ENCODE measurements at regions not wholly inside any gene's neighbourhood (a gene's known extent, or its start where the extent isn't known, plus 50 kb on each side); places are given as distances from the start of the nearest gene placed in this dataset.

GRCh38 chr7:94160719-94161435, 156.7 kb upstream of the BET1 start:
- H3K36me3 ChIP-seq (ENCODE audit: control insufficient read depth, insufficient read depth, low read length), result no peaks in the 10 kb centered on the region
- DNase-seq, result no peak
- H3K4me1 ChIP-seq (ENCODE audit: control insufficient read depth, insufficient read depth, low read length, poor library complexity, severe bottlenecking), result no peaks in the 10 kb centered on the region
- no peak overlapping the region for H3K4me3 ChIP-seq (ENCODE audit: insufficient read depth, low read depth, low read length, poor library complexity, severe bottlenecking)
- no peaks in the 10 kb centered on the region for H3K27me3 ChIP-seq (replicated peaks; ENCODE audit: control insufficient read depth, insufficient read depth, low read length, poor library complexity, severe bottlenecking)
- H3K9me3 ChIP-seq (ENCODE audit: control insufficient read depth, low read length), result no peaks in the 10 kb centered on the region
- no peak overlapping the region for H3K27ac ChIP-seq (ENCODE audit: insufficient read depth, low read length, poor library complexity, severe bottlenecking)

GRCh38 chr7:94161476-94161875, 157.3 kb upstream of the BET1 start:
- Histone ChIP-seq H3K4me3 (ENCODE audit: insufficient read depth, low read depth, low read length, poor library complexity, severe bottlenecking) (no peak overlapping the region), H3K27me3 (replicated peaks; ENCODE audit: control insufficient read depth, insufficient read depth, low read length, poor library complexity, severe bottlenecking) (no peaks in the 10 kb centered on the region), H3K4me1 (ENCODE audit: control insufficient read depth, insufficient read depth, low read length, poor library complexity, severe bottlenecking) (no peaks in the 10 kb centered on the region), H3K36me3 (ENCODE audit: control insufficient read depth, insufficient read depth, low read length) (no peaks in the 10 kb centered on the region), H3K9me3 (ENCODE audit: control insufficient read depth, low read length) (no peaks in the 10 kb centered on the region), H3K27ac (ENCODE audit: insufficient read depth, low read length, poor library complexity, severe bottlenecking) (no peak overlapping the region)
- DNase-seq, result no peak

- Histone ChIP-seq H3K27me3 (replicated peaks; ENCODE audit: control insufficient read depth, insufficient read depth, low read length, poor library complexity, severe bottlenecking) (no peaks in the 10 kb centered on the region), H3K4me1 (ENCODE audit: control insufficient read depth, insufficient read depth, low read length, poor library complexity, severe bottlenecking) (no peaks in the 10 kb centered on the region), H3K9me3 (ENCODE audit: control insufficient read depth, low read length) (no peaks in the 10 kb centered on the region), H3K36me3 (ENCODE audit: control insufficient read depth, insufficient read depth, low read length) (no peaks in the 10 kb centered on the region), H3K4me3 (ENCODE audit: insufficient read depth, low read depth, low read length, poor library complexity, severe bottlenecking) (no peak overlapping the region), H3K27ac (ENCODE audit: insufficient read depth, low read length, poor library complexity, severe bottlenecking) (no peak overlapping the region)
- no peak for DNase-seq
These were observed 165.5 kb upstream of the BET1 start for GRCh38 chr7:94169682-94170081.

- H3K4me3 ChIP-seq (ENCODE audit: insufficient read depth, low read depth, low read length, poor library complexity, severe bottlenecking), result no peak overlapping the region
- no peak overlapping the region for H3K27ac ChIP-seq (ENCODE audit: insufficient read depth, low read length, poor library complexity, severe bottlenecking)
- no peaks in the 10 kb centered on the region for H3K9me3 ChIP-seq (ENCODE audit: control insufficient read depth, low read length)
- no peaks in the 10 kb centered on the region for H3K27me3 ChIP-seq (replicated peaks; ENCODE audit: control insufficient read depth, insufficient read depth, low read length, poor library complexity, severe bottlenecking)
- DNase-seq, result no peak
- no peaks in the 10 kb centered on the region for H3K36me3 ChIP-seq (ENCODE audit: control insufficient read depth, insufficient read depth, low read length)
- no peaks in the 10 kb centered on the region for H3K4me1 ChIP-seq (ENCODE audit: control insufficient read depth, insufficient read depth, low read length, poor library complexity, severe bottlenecking)
These were observed 166.7 kb upstream of the BET1 start for GRCh38 chr7:94170836-94171235.

GRCh38 chr7:94173436-94173835, 169.3 kb upstream of the BET1 start:
- H3K27me3 ChIP-seq (replicated peaks; ENCODE audit: control insufficient read depth, insufficient read depth, low read length, poor library complexity, severe bottlenecking), result no peaks in the 10 kb centered on the region
- no peaks in the 10 kb centered on the region for H3K4me1 ChIP-seq (ENCODE audit: control insufficient read depth, insufficient read depth, low read length, poor library complexity, severe bottlenecking)
- DNase-seq, result no peak
- H3K27ac ChIP-seq (ENCODE audit: insufficient read depth, low read length, poor library complexity, severe bottlenecking), result no peak overlapping the region
- no peak overlapping the region for H3K4me3 ChIP-seq (ENCODE audit: insufficient read depth, low read depth, low read length, poor library complexity, severe bottlenecking)
- no peaks in the 10 kb centered on the region for H3K9me3 ChIP-seq (ENCODE audit: control insufficient read depth, low read length)
- H3K36me3 ChIP-seq (ENCODE audit: control insufficient read depth, insufficient read depth, low read length), result no peaks in the 10 kb centered on the region

GRCh38 chr7:94174375-94174774, 170.2 kb upstream of the BET1 start:
- DNase-seq, result no peak
- Histone ChIP-seq H3K36me3 (ENCODE audit: control insufficient read depth, insufficient read depth, low read length) (no peaks in the 10 kb centered on the region), H3K27ac (ENCODE audit: insufficient read depth, low read length, poor library complexity, severe bottlenecking) (no peak overlapping the region), H3K9me3 (ENCODE audit: control insufficient read depth, low read length) (no peaks in the 10 kb centered on the region), H3K4me3 (ENCODE audit: insufficient read depth, low read depth, low read length, poor library complexity, severe bottlenecking) (no peak overlapping the region), H3K27me3 (replicated peaks; ENCODE audit: control insufficient read depth, insufficient read depth, low read length, poor library complexity, severe bottlenecking) (no peaks in the 10 kb centered on the region), H3K4me1 (ENCODE audit: control insufficient read depth, insufficient read depth, low read length, poor library complexity, severe bottlenecking) (no peaks in the 10 kb centered on the region)

GRCh38 chr7:94174956-94175355, 170.8 kb upstream of the BET1 start:
- Histone ChIP-seq H3K4me3 (ENCODE audit: insufficient read depth, low read depth, low read length, poor library complexity, severe bottlenecking) (no peak overlapping the region), H3K36me3 (ENCODE audit: control insufficient read depth, insufficient read depth, low read length) (no peaks in the 10 kb centered on the region), H3K27ac (ENCODE audit: insufficient read depth, low read length, poor library complexity, severe bottlenecking) (no peak overlapping the region), H3K27me3 (replicated peaks; ENCODE audit: control insufficient read depth, insufficient read depth, low read length, poor library complexity, severe bottlenecking) (no peaks in the 10 kb centered on the region), H3K4me1 (ENCODE audit: control insufficient read depth, insufficient read depth, low read length, poor library complexity, severe bottlenecking) (no peaks in the 10 kb centered on the region), H3K9me3 (ENCODE audit: control insufficient read depth, low read length) (no peaks in the 10 kb centered on the region)
- no peak for DNase-seq

- H3K36me3 ChIP-seq (ENCODE audit: control insufficient read depth, insufficient read depth, low read length), result no peaks in the 10 kb centered on the region
- DNase-seq, result no peak
- no peaks in the 10 kb centered on the region for H3K27me3 ChIP-seq (replicated peaks; ENCODE audit: control insufficient read depth, insufficient read depth, low read length, poor library complexity, severe bottlenecking)
- no peak overlapping the region for H3K27ac ChIP-seq (ENCODE audit: insufficient read depth, low read length, poor library complexity, severe bottlenecking)
- no peaks in the 10 kb centered on the region for H3K4me1 ChIP-seq (ENCODE audit: control insufficient read depth, insufficient read depth, low read length, poor library complexity, severe bottlenecking)
- no peak overlapping the region for H3K4me3 ChIP-seq (ENCODE audit: insufficient read depth, low read depth, low read length, poor library complexity, severe bottlenecking)
- no peaks in the 10 kb centered on the region for H3K9me3 ChIP-seq (ENCODE audit: control insufficient read depth, low read length)
These were observed 172.6 kb upstream of the BET1 start for GRCh38 chr7:94176694-94177200.

GRCh38 chr7:94177441-94177840, 173.3 kb upstream of the BET1 start:
- Histone ChIP-seq H3K9me3 (ENCODE audit: control insufficient read depth, low read length) (no peaks in the 10 kb centered on the region), H3K36me3 (ENCODE audit: control insufficient read depth, insufficient read depth, low read length) (no peaks in the 10 kb centered on the region), H3K27ac (ENCODE audit: insufficient read depth, low read length, poor library complexity, severe bottlenecking) (no peak overlapping the region), H3K4me1 (ENCODE audit: control insufficient read depth, insufficient read depth, low read length, poor library complexity, severe bottlenecking) (no peaks in the 10 kb centered on the region), H3K4me3 (ENCODE audit: insufficient read depth, low read depth, low read length, poor library complexity, severe bottlenecking) (no peak overlapping the region), H3K27me3 (replicated peaks; ENCODE audit: control insufficient read depth, insufficient read depth, low read length, poor library complexity, severe bottlenecking) (no peaks in the 10 kb centered on the region)
- DNase-seq, result no peak

- H3K4me1 ChIP-seq (ENCODE audit: control insufficient read depth, insufficient read depth, low read length, poor library complexity, severe bottlenecking), result no peaks in the 10 kb centered on the region
- H3K36me3 ChIP-seq (ENCODE audit: control insufficient read depth, insufficient read depth, low read length), result no peaks in the 10 kb centered on the region
- H3K4me3 ChIP-seq (ENCODE audit: insufficient read depth, low read depth, low read length, poor library complexity, severe bottlenecking), result no peak overlapping the region
- H3K27me3 ChIP-seq (replicated peaks; ENCODE audit: control insufficient read depth, insufficient read depth, low read length, poor library complexity, severe bottlenecking), result no peaks in the 10 kb centered on the region
- no peak for DNase-seq
- H3K27ac ChIP-seq (ENCODE audit: insufficient read depth, low read length, poor library complexity, severe bottlenecking), result no peak overlapping the region
- no peaks in the 10 kb centered on the region for H3K9me3 ChIP-seq (ENCODE audit: control insufficient read depth, low read length)
These were observed 174.1 kb upstream of the BET1 start for GRCh38 chr7:94178230-94178629.
